Hepatocyte (in vitro differentiated cells): ENCODE measurements at regions not wholly inside any gene's neighbourhood (a gene's known extent, or its start where the extent isn't known, plus 50 kb on each side); places are given as distances from the start of the nearest gene placed in this dataset.

Source experiments
- EZH2 ChIP-seq: fragments of 200-600 bp; sonication (generic); IDR thresholded peaks from 2 replicates; pipeline ENCODE4 v1.6.1; 2016; ENCODE audit warnings: antibody characterized with exemption, mild to moderate bottlenecking, borderline replicate concordance
- EZH2phosphoT487 ChIP-seq: fragments of 200-600 bp; sonication (generic); IDR thresholded peaks from one replicate; pipeline ENCODE4 v1.6.1; 2018; ENCODE audit warnings: antibody characterized with exemption, mild to moderate bottlenecking, low read depth, moderate library complexity; ENCODE audit not compliant: unreplicated experiment, severe bottlenecking
- TF ChIP-seq, protein P1 (sequence below): fragments of 200-600 bp; sonication (generic); IDR thresholded peaks from 2 replicates; pipeline ENCODE4 v1.5.1; 2016; ENCODE audit warnings: antibody characterized with exemption, mild to moderate bottlenecking; ENCODE audit not compliant: poor library complexity

DNA sequence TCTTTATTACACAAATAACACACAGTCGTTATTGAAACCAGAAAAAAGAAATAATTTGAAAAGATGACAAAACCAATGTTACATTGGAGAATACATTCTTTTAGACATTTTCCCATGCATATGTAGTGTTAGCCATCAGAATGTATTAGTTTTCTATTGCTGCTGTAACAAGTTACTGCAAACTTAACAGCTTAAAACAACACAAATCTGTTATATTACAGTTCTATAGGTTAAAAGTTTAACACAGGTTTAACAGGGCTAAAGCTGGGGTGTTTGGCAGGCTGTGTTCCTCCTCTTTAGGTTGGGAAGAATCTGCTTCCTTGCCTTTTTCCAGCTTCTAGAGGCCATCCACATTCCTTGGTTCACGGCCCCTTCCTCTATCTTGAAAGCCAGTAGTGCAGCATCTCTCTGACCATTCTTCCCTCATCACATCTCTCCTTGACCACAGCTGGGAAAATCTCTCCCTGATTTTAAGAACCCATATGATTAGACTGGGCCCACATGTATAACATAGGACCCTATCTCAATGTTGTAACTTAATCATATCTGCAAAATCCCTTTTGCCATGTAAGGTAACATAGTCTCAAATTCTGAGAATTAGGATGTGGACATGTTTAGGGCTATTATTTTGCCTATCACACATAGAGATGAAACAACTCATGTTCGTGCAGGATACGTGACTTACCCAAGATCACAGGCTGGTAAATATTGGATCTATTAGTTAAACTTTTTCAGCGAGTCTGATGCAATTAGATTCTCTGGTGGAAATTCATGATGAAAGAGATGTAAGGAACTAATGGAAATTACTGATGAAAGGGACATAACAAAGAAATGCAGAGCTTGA is 145.4 kb upstream of the TMEM170B start:
- TF ChIP-seq, protein P1, sequence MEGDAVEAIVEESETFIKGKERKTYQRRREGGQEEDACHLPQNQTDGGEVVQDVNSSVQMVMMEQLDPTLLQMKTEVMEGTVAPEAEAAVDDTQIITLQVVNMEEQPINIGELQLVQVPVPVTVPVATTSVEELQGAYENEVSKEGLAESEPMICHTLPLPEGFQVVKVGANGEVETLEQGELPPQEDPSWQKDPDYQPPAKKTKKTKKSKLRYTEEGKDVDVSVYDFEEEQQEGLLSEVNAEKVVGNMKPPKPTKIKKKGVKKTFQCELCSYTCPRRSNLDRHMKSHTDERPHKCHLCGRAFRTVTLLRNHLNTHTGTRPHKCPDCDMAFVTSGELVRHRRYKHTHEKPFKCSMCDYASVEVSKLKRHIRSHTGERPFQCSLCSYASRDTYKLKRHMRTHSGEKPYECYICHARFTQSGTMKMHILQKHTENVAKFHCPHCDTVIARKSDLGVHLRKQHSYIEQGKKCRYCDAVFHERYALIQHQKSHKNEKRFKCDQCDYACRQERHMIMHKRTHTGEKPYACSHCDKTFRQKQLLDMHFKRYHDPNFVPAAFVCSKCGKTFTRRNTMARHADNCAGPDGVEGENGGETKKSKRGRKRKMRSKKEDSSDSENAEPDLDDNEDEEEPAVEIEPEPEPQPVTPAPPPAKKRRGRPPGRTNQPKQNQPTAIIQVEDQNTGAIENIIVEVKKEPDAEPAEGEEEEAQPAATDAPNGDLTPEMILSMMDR = no peak
- TF ChIP-seq EZH2 (no peak), EZH2phosphoT487 (no peak)
